ENCODE measurements at regions not wholly inside any gene's neighbourhood (a gene's known extent, or its start where the extent isn't known, plus 50 kb on each side); places are given as distances from the start of the nearest gene placed in this dataset.

- DNase-seq: no peak
- H3K9me3 ChIP-seq (ENCODE audit: control insufficient read depth in 2 of 3, insufficient read depth in 1 of 3, low read length in 3 of 3): no peaks in the 10 kb centered on the region
- no peak overlapping the region for H3K9ac ChIP-seq (ENCODE audit: low read length in 3 of 3)
- no peak overlapping the region for H3K4me3 ChIP-seq (ENCODE audit: low read length in 3 of 3)
- no peaks in the 10 kb centered on the region for H3K27me3 ChIP-seq (ENCODE audit: control insufficient read depth, insufficient read depth, low read length)
- peaks cover 0 to 6% (median 3%) of the 10 kb centered on the region in 3 donors for H3K4me1 ChIP-seq (ENCODE audit: control insufficient read depth in 2 of 3, insufficient read depth in 2 of 3, low read depth in 1 of 3, low read length in 3 of 3)
- H3K36me3 ChIP-seq (ENCODE audit: control insufficient read depth in 2 of 3, insufficient read depth in 3 of 3, low read length in 3 of 3): no peaks in the 10 kb centered on the region
- intact Hi-C loops (cut with DNase I): no loop called here
- H3K27ac ChIP-seq (ENCODE audit: low read depth in 2 of 2, low read length in 2 of 2): no peak overlapping the region
- peak; percentile 66 for FAIRE-seq
- TF ChIP-seq CTCF (IDR thresholded peaks at IDR 0.05; ENCODE audit: borderline replicate concordance, extremely low read depth, insufficient read depth): no peak
These were observed 192.0 kb downstream of the PIK3R1 start for GRCh38 chr5:68407311-68408239.

GRCh38 chr5:68408345-68408871, 192.9 kb downstream of the PIK3R1 start:
- DNase-seq: no peak
- H3K9me3 ChIP-seq (ENCODE audit: control insufficient read depth in 2 of 3, insufficient read depth in 1 of 3, low read length in 3 of 3): no peaks in the 10 kb centered on the region
- H3K27me3 ChIP-seq (ENCODE audit: control insufficient read depth, insufficient read depth, low read length): no peaks in the 10 kb centered on the region
- H3K4me3 ChIP-seq (ENCODE audit: low read length in 3 of 3): no peak overlapping the region
- H3K27ac ChIP-seq (ENCODE audit: low read depth in 2 of 2, low read length in 2 of 2): no peak overlapping the region
- H3K4me1 ChIP-seq (ENCODE audit: control insufficient read depth in 2 of 3, insufficient read depth in 2 of 3, low read depth in 1 of 3, low read length in 3 of 3): peaks cover 0 to 6% (median 3%) of the 10 kb centered on the region in 3 donors
- intact Hi-C loops (cut with DNase I): no loop called here
- no peak for FAIRE-seq
- no peak for TF ChIP-seq CTCF (IDR thresholded peaks at IDR 0.05; ENCODE audit: borderline replicate concordance, extremely low read depth, insufficient read depth)
- no peaks in the 10 kb centered on the region for H3K36me3 ChIP-seq (ENCODE audit: control insufficient read depth in 2 of 3, insufficient read depth in 3 of 3, low read length in 3 of 3)
- no peak overlapping the region for H3K9ac ChIP-seq (ENCODE audit: low read length in 3 of 3)

GRCh38 chr5:68409259-68409658, 193.7 kb downstream of the PIK3R1 start:
- intact Hi-C loops (cut with DNase I): no loop called here
- Histone ChIP-seq H3K4me3 (ENCODE audit: low read length in 3 of 3) (no peak overlapping the region), H3K9ac (ENCODE audit: low read length in 3 of 3) (no peak overlapping the region), H3K9me3 (ENCODE audit: control insufficient read depth in 2 of 3, insufficient read depth in 1 of 3, low read length in 3 of 3) (no peaks in the 10 kb centered on the region), H3K36me3 (ENCODE audit: control insufficient read depth in 2 of 3, insufficient read depth in 3 of 3, low read length in 3 of 3) (no peaks in the 10 kb centered on the region), H3K4me1 (ENCODE audit: control insufficient read depth in 2 of 3, insufficient read depth in 2 of 3, low read depth in 1 of 3, low read length in 3 of 3) (peaks cover 0 to 6% (median 3%) of the 10 kb centered on the region in 3 donors), H3K27me3 (ENCODE audit: control insufficient read depth, insufficient read depth, low read length) (no peaks in the 10 kb centered on the region), H3K27ac (ENCODE audit: low read depth in 2 of 2, low read length in 2 of 2) (no peak overlapping the region)
- FAIRE-seq: no peak
- DNase-seq: no peak
- TF ChIP-seq CTCF (IDR thresholded peaks at IDR 0.05; ENCODE audit: borderline replicate concordance, extremely low read depth, insufficient read depth): no peak

Data from kidney (tissue), 13 donors.